A673 (cell line): ENCODE measurements at regions not wholly inside any gene's neighbourhood (a gene's known extent, or its start where the extent isn't known, plus 50 kb on each side); places are given as distances from the start of the nearest gene placed in this dataset.

Source experiments
- EZH2 ChIP-seq: fragments of 200-600 bp; sonication (generic); IDR thresholded peaks from 2 replicates; pipeline ENCODE4 v1.6.1; 2017; ENCODE audit warnings: borderline replicate concordance, low read depth, mild to moderate bottlenecking, mixed read lengths, antibody characterized with exemption, low read length; ENCODE audit not compliant: poor library complexity, severe bottlenecking
- TF ChIP-seq, protein P1 (sequence below): fragments of 300-800, 200-600 bp; sonication (generic); conservative IDR thresholded peaks from 2 replicates; pipeline ENCODE4 v1.5.1; 2017; ENCODE audit warnings: low read depth, mild to moderate bottlenecking, antibody characterized with exemption, low read length, moderate library complexity, mixed read lengths

DNA sequence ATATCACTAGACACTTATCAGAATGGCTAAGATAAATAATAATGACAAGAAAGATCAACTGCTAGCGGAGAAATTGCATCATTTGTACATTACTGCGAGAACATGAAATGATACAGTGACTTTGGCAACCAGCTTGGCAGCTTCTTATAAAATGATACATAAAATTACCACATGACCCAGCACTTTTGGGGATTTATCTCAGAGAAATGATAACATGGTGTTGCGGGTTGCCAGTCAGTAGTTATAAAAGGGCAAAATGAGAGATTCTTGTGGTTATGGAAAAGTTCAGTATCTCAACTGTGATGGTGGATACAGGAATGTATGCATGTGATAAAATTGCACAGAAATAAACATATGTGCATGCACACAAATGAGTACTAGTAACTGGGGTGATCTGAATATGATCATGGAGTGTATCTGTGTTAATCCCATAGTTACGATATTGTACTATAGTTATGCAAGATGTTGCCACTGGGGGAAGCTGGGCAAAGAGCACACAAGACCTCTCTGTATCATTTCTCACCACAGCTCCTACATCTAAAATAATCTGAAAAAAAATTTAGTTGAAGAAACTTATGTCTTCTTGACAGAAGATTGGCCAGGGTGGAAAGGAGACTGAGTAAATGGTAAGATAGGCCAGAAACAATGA is 128.9 kb downstream of the NXNL2 start:
- TF ChIP-seq, protein P1, sequence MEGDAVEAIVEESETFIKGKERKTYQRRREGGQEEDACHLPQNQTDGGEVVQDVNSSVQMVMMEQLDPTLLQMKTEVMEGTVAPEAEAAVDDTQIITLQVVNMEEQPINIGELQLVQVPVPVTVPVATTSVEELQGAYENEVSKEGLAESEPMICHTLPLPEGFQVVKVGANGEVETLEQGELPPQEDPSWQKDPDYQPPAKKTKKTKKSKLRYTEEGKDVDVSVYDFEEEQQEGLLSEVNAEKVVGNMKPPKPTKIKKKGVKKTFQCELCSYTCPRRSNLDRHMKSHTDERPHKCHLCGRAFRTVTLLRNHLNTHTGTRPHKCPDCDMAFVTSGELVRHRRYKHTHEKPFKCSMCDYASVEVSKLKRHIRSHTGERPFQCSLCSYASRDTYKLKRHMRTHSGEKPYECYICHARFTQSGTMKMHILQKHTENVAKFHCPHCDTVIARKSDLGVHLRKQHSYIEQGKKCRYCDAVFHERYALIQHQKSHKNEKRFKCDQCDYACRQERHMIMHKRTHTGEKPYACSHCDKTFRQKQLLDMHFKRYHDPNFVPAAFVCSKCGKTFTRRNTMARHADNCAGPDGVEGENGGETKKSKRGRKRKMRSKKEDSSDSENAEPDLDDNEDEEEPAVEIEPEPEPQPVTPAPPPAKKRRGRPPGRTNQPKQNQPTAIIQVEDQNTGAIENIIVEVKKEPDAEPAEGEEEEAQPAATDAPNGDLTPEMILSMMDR, result no peak
- no peak for TF ChIP-seq EZH2
